AG20443 (cell line): ENCODE measurements at regions not wholly inside any gene's neighbourhood (a gene's known extent, or its start where the extent isn't known, plus 50 kb on each side); places are given as distances from the start of the nearest gene placed in this dataset.
A peak's percentile ranks its signal among the peaks of the same experiment; 100 is the strongest.

Source experiments
- DNase-seq: peaks from one replicate; pipeline ENCODE4 v3.0.0; 2012; ENCODE audit warnings: low spot score, mixed read lengths

GRCh38 chr13:22001336-22001735 is 330.5 kb downstream of the FGF9 start:
- DNase-seq: no peak

- no peak for DNase-seq
These were observed 332.0 kb downstream of the FGF9 start for GRCh38 chr13:22002893-22003292.

- DNase-seq: no peak
These were observed 338.6 kb downstream of the FGF9 start for GRCh38 chr13:22009500-22009899.

GRCh38 chr13:22009937-22010336 is 339.1 kb downstream of the FGF9 start:
- DNase-seq: no peak

- DNase-seq: no peak
These were observed 341.8 kb downstream of the FGF9 start for GRCh38 chr13:22012686-22013085.

- DNase-seq: peak; percentile 75
These were observed 343.6 kb downstream of the FGF9 start for GRCh38 chr13:22014469-22014868.

- no peak for DNase-seq
These were observed 346.4 kb downstream of the FGF9 start for GRCh38 chr13:22017226-22017625.

GRCh38 chr13:22018076-22018835 is 347.4 kb downstream of the FGF9 start:
- no peak for DNase-seq

- no peak for DNase-seq
These were observed 347.9 kb downstream of the FGF9 start for GRCh38 chr13:22018836-22019210.

- DNase-seq: no peak
These were observed 353.6 kb downstream of the FGF9 start for GRCh38 chr13:22024381-22024994.

GRCh38 chr13:22027566-22027965 is 356.7 kb downstream of the FGF9 start:
- no peak for DNase-seq

- no peak for DNase-seq
These were observed 358.0 kb downstream of the FGF9 start for GRCh38 chr13:22028831-22029230.

- no peak for DNase-seq
These were observed 359.4 kb downstream of the FGF9 start for GRCh38 chr13:22030321-22030720.

GRCh38 chr13:22031702-22032286 is 360.9 kb downstream of the FGF9 start:
- DNase-seq: no peak

- DNase-seq: no peak
These were observed 362.0 kb downstream of the FGF9 start for GRCh38 chr13:22032905-22033304.

- no peak for DNase-seq
These were observed 369.1 kb downstream of the FGF9 start for GRCh38 chr13:22039961-22040360.

- no peak for DNase-seq
These were observed 370.0 kb downstream of the FGF9 start for GRCh38 chr13:22040810-22041364.

- no peak for DNase-seq
These were observed 370.9 kb downstream of the FGF9 start for GRCh38 chr13:22041741-22042140.

GRCh38 chr13:22047082-22047784 is 376.4 kb downstream of the FGF9 start:
- DNase-seq: no peak

- DNase-seq: no peak
These were observed 376.9 kb downstream of the FGF9 start for GRCh38 chr13:22047785-22048104.

- peak; percentile 30 for DNase-seq
These were observed 378.5 kb downstream of the FGF9 start for GRCh38 chr13:22049384-22049783.

GRCh38 chr13:22050951-22051563 is 380.2 kb downstream of the FGF9 start:
- no peak for DNase-seq
